ENCODE measurements at regions not wholly inside any gene's neighbourhood (a gene's known extent, or its start where the extent isn't known, plus 50 kb on each side); places are given as distances from the start of the nearest gene placed in this dataset.

DNA sequence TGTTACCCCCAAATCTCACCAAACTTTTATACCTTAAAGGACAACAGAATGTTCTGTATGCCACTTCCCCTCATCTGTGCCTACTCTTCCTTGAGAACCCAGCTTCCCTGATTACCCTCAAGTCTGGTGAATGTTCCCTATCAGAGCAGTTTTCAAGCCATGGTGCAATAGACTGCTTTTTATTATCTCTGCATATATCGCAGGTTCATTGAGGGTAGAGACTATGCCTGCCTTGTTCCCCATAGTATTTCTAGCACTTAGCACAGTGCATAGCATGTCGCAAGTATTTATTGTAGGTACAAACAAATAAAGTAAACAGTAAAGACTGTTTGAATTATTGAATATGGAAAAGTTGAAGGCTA lies 146.6 kb downstream of the HAUS1 start:
- H3K79me2 ChIP-seq (replicated peaks; ENCODE audit: insufficient read depth, low read length): no peaks in the 10 kb centered on the region

DNA sequence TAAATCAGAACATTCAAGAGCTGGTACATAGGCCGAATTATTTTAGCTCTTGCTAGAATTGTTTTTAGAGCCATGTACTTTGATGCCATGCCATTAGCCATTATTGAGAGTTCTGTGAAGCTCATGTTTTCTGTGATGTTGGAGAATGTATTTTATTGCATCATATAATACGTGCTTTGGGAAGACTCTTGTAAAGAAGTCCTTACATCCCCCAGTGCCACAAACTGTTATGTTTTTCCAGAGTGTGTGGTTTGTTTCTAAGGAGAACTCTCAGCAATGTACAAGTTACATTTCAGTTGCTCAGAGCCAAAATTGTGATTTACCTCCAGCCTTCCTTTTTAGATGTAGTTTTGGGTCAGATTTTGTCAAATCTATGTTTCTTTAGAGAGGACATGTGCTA lies 148.6 kb downstream of the HAUS1 start:
- no peaks in the 10 kb centered on the region for H3K79me2 ChIP-seq (replicated peaks; ENCODE audit: insufficient read depth, low read length)
- H3K4me2 ChIP-seq (ENCODE audit: low read length): no peak overlapping the region
- H3K9me3 ChIP-seq (ENCODE audit: low read length): no peaks in the 10 kb centered on the region
- H3F3A ChIP-seq (ENCODE audit: insufficient read depth, low read length, poor library complexity, severe bottlenecking): no peaks in the 10 kb centered on the region
- H3K27ac ChIP-seq (ENCODE audit: low read length): no peak overlapping the region
- H3K9me2 ChIP-seq (ENCODE audit: insufficient read depth, low read length): no peaks in the 10 kb centered on the region
- H2AFZ ChIP-seq (ENCODE audit: low read depth, low read length): no peak overlapping the region
- no peak overlapping the region for H3K4me3 ChIP-seq (ENCODE audit: low read length)
- H4K20me1 ChIP-seq (ENCODE audit: insufficient read depth): no peaks in the 10 kb centered on the region
- H3K9ac ChIP-seq (ENCODE audit: low read length): no peak overlapping the region
- no peaks in the 10 kb centered on the region for H3K27me3 ChIP-seq (ENCODE audit: insufficient read depth, low read depth, low read length)
- TF ChIP-seq EZH2 (IDR thresholded peaks at IDR 0.05; ENCODE audit: borderline replicate concordance, insufficient read depth, low read length, poor library complexity, severe bottlenecking) (no peak), RAD21 (conservative IDR thresholded peaks at IDR 0.05) (no peak), EP300 (conservative IDR thresholded peaks at IDR 0.05; ENCODE audit: poor library complexity, severe bottlenecking) (no peak), POLR2AphosphoS5 (IDR thresholded peaks at IDR 0.05) (no peak), TAF1 (IDR thresholded peaks at IDR 0.05; ENCODE audit: low read depth) (no peak), MXI1 (conservative IDR thresholded peaks at IDR 0.05; ENCODE audit: poor library complexity, severe bottlenecking) (no peak), SMC3 (conservative IDR thresholded peaks at IDR 0.05; ENCODE audit: poor library complexity) (no peak)
- TF ChIP-seq, protein P1, sequence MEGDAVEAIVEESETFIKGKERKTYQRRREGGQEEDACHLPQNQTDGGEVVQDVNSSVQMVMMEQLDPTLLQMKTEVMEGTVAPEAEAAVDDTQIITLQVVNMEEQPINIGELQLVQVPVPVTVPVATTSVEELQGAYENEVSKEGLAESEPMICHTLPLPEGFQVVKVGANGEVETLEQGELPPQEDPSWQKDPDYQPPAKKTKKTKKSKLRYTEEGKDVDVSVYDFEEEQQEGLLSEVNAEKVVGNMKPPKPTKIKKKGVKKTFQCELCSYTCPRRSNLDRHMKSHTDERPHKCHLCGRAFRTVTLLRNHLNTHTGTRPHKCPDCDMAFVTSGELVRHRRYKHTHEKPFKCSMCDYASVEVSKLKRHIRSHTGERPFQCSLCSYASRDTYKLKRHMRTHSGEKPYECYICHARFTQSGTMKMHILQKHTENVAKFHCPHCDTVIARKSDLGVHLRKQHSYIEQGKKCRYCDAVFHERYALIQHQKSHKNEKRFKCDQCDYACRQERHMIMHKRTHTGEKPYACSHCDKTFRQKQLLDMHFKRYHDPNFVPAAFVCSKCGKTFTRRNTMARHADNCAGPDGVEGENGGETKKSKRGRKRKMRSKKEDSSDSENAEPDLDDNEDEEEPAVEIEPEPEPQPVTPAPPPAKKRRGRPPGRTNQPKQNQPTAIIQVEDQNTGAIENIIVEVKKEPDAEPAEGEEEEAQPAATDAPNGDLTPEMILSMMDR (IDR thresholded peaks at IDR 0.05; ENCODE audit: poor library complexity, severe bottlenecking): no peak
- TF ChIP-seq, protein P2, sequence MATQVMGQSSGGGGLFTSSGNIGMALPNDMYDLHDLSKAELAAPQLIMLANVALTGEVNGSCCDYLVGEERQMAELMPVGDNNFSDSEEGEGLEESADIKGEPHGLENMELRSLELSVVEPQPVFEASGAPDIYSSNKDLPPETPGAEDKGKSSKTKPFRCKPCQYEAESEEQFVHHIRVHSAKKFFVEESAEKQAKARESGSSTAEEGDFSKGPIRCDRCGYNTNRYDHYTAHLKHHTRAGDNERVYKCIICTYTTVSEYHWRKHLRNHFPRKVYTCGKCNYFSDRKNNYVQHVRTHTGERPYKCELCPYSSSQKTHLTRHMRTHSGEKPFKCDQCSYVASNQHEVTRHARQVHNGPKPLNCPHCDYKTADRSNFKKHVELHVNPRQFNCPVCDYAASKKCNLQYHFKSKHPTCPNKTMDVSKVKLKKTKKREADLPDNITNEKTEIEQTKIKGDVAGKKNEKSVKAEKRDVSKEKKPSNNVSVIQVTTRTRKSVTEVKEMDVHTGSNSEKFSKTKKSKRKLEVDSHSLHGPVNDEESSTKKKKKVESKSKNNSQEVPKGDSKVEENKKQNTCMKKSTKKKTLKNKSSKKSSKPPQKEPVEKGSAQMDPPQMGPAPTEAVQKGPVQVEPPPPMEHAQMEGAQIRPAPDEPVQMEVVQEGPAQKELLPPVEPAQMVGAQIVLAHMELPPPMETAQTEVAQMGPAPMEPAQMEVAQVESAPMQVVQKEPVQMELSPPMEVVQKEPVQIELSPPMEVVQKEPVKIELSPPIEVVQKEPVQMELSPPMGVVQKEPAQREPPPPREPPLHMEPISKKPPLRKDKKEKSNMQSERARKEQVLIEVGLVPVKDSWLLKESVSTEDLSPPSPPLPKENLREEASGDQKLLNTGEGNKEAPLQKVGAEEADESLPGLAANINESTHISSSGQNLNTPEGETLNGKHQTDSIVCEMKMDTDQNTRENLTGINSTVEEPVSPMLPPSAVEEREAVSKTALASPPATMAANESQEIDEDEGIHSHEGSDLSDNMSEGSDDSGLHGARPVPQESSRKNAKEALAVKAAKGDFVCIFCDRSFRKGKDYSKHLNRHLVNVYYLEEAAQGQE (IDR thresholded peaks at IDR 0.05; ENCODE audit: borderline replicate concordance): no peak
- H3K36me3 ChIP-seq (ENCODE audit: insufficient read depth, low read length): no peaks in the 10 kb centered on the region

More for the DNA sequence above, 146.6 kb downstream of the HAUS1 start:
- H3K27me3 ChIP-seq (ENCODE audit: insufficient read depth, low read depth, low read length): no peaks in the 10 kb centered on the region
- H3F3A ChIP-seq (ENCODE audit: insufficient read depth, low read length, poor library complexity, severe bottlenecking): no peaks in the 10 kb centered on the region
- H3K9ac ChIP-seq (ENCODE audit: low read length): no peak overlapping the region
- H3K9me3 ChIP-seq (ENCODE audit: low read length): no peaks in the 10 kb centered on the region
- no peaks in the 10 kb centered on the region for H3K36me3 ChIP-seq (ENCODE audit: insufficient read depth, low read length)
- H4K20me1 ChIP-seq (ENCODE audit: insufficient read depth): no peaks in the 10 kb centered on the region
- no peak overlapping the region for H3K4me3 ChIP-seq (ENCODE audit: low read length)
- no peak overlapping the region for H2AFZ ChIP-seq (ENCODE audit: low read depth, low read length)
- H3K9me2 ChIP-seq (ENCODE audit: insufficient read depth, low read length): no peaks in the 10 kb centered on the region
- TF ChIP-seq SMC3 (conservative IDR thresholded peaks at IDR 0.05; ENCODE audit: poor library complexity) (no peak), POLR2AphosphoS5 (IDR thresholded peaks at IDR 0.05) (no peak), EP300 (conservative IDR thresholded peaks at IDR 0.05; ENCODE audit: poor library complexity, severe bottlenecking) (no peak), MXI1 (conservative IDR thresholded peaks at IDR 0.05; ENCODE audit: poor library complexity, severe bottlenecking) (no peak), RAD21 (conservative IDR thresholded peaks at IDR 0.05) (no peak), EZH2 (IDR thresholded peaks at IDR 0.05; ENCODE audit: borderline replicate concordance, insufficient read depth, low read length, poor library complexity, severe bottlenecking) (no peak), TAF1 (IDR thresholded peaks at IDR 0.05; ENCODE audit: low read depth) (no peak)
- TF ChIP-seq, protein P1 (IDR thresholded peaks at IDR 0.05; ENCODE audit: poor library complexity, severe bottlenecking): no peak
- TF ChIP-seq, protein P2 (IDR thresholded peaks at IDR 0.05; ENCODE audit: borderline replicate concordance): no peak
- H3K27ac ChIP-seq (ENCODE audit: low read length): no peak overlapping the region
- H3K4me2 ChIP-seq (ENCODE audit: low read length): no peak overlapping the region

All from neural cell (in vitro differentiated cells).